GM19324 (cell line): ENCODE measurements at regions not wholly inside any gene's neighbourhood (a gene's known extent, or its start where the extent isn't known, plus 50 kb on each side); places are given as distances from the start of the nearest gene placed in this dataset.
"Not testable (repeated sequence)": the region's sequence is repeated elsewhere in the genome, so short reads cannot be mapped to it uniquely, and the experiment has no call there.

Source experiments
- ATAC-seq: cut with Tn5 transposase; IDR thresholded peaks from one replicate; pipeline ENCODE4 v1.9.1; 2021; ENCODE audit warnings: mild to moderate bottlenecking, moderate library complexity; ENCODE audit not compliant: unreplicated experiment, low FRiP score

DNA sequence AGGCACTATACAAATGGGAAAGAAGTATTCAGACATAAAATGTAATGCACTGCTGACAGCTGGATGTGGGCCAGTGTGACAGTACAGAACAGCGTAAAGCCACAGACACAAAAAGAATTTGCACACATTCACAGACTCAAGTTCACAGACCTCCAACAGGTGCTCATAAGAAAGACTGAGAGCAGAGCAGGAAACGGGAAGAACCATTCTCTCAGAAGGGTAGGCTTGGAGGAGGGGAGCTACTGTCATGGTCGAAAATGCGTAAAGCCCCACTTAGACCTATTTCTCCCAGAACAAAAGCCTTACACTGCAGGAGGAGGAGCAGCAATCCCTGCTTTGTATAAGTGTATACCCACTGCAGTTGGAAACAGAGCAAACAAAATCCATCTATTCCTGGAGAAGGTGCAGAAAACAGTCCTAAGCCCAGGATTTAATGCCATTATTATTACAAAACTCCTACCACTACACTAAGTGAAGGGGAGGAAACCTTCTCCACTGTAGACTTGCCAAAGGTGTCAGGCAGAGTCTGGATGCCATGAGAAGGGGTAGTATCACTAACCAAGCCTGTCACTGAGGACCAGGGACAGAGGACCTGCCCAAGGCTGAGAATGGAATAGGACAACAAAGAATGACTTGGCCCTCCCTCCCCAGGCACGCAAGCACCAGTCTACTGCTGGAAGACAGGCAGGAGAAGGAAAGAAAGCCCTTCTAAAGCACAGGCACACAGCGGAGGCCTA lies 103.0 kb upstream of the FAM25C start:
- ATAC-seq, result not testable (repeated sequence)

DNA sequence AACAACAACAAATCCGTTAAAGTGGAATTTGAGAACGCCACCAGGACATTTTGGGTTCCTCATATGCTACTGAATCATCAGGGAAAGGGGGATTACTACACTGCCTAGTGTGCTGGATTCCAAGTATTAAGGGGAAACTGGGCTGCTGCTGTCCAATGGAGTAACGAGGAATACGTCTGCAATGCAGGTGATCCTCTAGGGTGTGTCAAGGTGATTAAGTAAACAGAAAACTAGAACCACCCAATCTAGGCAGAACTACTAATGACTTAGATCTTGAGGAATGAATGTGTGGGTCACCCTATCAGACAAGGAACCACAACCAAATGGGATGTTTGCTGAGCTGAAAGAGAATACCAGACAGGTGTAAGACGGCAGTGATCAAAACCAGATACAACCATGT lies 99.3 kb upstream of the FAM25C start:
- ATAC-seq, result not testable (repeated sequence)

DNA sequence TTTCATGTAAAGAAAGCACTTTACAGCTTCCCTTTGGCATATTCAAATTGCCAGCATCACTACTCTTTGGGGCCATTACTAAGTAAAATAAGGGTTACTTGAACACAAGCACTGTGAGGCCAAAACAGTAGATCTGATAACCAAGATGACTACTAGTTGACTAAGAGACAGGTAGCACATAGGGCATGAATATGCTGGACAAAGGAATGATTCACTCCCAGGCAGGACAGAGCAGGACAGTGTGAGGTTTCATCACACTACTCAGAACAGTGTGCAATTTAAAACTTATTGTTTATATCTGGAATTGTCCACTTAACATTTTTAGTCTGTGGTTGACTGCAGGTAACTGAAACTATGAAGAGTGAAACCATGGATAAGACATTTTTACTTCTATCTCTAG lies 91.1 kb upstream of the FAM25C start:
- not testable (repeated sequence) for ATAC-seq

DNA sequence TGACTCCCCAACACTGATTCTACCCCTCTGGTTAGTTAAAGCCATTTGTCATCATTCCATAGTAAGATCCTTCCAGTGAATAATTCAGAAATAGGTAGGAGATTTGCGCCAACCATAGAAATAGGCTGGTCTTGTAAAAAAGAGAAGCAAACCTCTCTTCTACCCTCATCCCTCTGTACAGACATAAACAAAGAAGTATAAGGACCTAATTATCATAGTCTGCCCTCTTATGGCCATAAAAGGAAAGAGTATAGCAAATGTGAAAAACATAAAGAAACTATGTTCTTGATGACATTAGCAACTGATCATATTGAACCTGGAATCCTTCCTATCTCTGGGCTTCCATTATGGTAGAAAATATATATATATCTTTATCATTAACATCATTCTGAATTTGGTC lies 88.5 kb upstream of the FAM25C start:
- not testable (repeated sequence) for ATAC-seq

DNA sequence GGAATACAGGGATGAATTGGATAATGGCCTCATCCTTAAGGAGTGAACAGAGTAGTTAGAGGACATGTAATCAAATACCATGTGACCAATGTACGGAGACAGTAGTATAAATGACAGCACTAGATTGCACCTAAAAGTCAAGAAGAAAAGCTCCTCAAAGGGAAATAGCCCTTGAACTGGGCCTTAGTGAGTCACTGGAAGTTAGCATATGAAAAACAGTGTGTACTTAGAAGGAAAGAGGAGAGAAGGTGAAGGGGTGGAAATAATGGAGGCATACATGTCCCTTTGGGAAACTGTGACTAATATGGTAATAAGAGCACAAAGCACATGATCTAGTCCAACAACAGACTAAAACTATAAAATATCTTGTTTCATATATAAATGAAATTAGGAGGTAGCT lies 84.9 kb upstream of the FAM25C start:
- ATAC-seq, result not testable (repeated sequence)

DNA sequence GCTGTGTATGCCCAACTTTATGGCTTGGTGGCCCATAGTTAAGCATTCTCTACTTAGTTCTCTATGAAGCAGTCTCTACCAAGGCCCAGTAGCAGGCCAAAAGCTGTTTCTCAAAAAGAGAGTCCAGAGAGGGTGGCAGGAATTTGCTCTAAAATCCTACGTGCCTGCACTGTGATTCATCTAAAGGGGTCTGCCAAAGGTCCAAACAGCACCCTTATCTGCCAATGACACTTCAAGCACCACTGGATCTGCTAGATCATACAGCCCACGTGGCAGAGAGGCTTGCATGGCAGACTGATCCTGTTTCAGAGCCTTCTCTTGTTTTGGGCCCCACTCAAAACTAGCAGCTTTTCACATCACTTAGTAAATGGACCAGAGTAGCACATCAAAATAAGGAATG lies 71.6 kb upstream of the FAM25C start:
- not testable (repeated sequence) for ATAC-seq

DNA sequence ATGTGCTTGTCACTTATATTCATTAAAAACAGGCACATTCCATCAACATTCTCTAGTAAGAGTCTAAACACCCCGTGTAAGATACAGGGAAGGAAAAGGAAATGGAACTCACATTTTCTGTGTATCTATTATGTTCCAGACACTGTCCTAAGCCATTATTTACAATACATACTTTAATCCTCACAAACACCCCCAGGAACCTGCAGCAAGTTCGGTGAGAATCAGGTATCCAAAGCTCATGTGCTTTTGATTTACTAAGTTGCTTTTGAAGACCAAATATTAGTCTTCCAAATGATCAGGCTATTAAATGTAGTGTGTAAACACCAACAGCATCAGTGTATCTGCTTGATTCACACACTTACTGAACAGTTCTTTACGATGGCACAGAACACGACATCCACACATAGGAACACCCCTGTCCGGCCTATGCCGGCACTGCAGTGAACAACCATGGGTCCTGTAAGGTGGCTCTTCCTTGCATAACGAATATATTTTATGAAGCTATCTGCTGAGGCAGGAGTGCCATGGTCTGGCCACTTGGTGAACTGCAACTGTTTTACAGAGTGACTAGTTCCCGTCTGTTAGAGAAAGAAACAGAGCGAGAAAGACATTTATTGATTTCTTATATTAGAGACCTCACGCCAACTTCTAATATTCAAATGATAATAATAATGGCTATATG lies 64.5 kb upstream of the FAM25C start:
- peak; percentile 83 for ATAC-seq

DNA sequence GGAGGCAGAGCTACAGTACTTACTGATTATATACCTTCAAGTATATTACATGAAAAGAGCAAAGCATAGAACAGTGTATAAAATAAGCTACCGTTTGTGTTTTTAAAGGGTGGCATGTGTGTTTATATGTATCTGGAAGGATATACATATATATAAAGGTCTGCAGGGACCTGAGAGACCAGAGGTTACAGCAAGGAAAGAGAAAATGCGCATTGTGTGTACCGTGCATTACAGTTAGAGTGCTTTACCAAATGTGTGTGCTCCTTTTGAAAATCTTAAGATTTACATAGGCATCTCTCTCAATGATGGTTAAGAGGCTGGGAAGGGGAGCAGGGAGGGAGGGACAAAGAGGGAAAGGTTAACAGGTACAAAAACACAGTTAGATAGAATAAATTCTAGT lies 55.8 kb upstream of the FAM25C start:
- not testable (repeated sequence) for ATAC-seq
